Fibroblast of skin of abdomen (primary cell): ENCODE measurements at regions not wholly inside any gene's neighbourhood (a gene's known extent, or its start where the extent isn't known, plus 50 kb on each side); places are given as distances from the start of the nearest gene placed in this dataset.
"Not testable (repeated sequence)": the region's sequence is repeated elsewhere in the genome, so short reads cannot be mapped to it uniquely, and the experiment has no call there.

Experiments used
- DNase-seq: peaks from one replicate; pipeline ENCODE4 v3.0.0-alpha.2; 2013

- no peak for DNase-seq
These were observed 53.1 kb upstream of the WNT4 start for GRCh38 chr1:22196041-22196440.

- DNase-seq: no peak
These were observed 53.7 kb upstream of the WNT4 start for GRCh38 chr1:22196641-22197040.

- no peak for DNase-seq
These were observed 54.7 kb upstream of the WNT4 start for GRCh38 chr1:22197644-22198043.

GRCh38 chr1:22201023-22201422, 58.1 kb upstream of the WNT4 start:
- DNase-seq: no peak

DNA sequence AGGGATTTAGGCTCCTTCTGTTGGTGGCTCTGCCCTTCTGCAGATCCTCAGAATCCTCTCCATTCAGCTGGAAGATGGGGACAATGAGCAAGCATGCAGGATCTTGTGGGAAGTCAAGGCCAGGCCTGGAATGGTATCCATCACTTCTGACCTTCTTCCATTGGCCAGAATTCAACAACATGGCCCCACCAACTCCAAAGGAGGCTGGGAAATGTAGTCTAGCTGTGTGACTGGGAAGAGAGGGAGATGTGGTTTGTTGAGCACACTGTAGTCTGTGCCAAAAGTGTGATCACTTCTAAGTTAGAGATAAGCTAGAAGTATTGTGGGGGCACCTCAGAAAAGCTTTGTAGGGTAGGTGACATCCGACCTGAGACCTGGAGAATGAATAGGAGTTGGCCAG, 60.4 kb upstream of the WNT4 start:
- no peak for DNase-seq

GRCh38 chr1:22204057-22204840, 61.4 kb upstream of the WNT4 start:
- no peak for DNase-seq

- no peak for DNase-seq
These were observed 62.4 kb upstream of the WNT4 start for GRCh38 chr1:22204989-22205913.

DNA sequence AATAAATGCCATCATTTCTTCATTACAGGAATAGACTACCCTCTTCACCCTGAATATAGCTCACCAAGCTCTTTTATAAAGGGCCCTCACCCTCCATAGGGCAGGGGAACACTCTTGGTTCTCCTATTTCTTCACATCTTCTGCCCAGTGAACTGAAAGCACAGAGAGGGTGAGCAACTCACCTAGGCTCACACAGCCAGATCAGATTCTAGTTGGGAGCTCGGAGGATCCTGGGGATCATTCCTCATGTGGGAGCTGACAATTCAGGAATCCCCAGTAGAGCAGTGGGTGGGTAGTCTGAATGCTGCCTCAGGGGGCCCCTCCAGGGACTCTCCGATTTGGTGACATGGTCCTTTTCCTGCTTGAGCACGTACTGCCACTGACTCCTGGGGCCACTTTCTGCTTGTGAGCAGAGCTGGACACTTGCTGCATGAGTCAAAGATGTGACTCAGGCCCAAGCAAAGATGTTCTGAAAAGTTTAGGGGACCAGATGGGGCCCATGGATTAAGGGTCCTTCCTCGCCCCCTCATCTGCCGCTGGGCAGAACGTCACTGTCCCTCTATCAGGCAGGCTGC, 63.7 kb upstream of the WNT4 start:
- no peak for DNase-seq

DNA sequence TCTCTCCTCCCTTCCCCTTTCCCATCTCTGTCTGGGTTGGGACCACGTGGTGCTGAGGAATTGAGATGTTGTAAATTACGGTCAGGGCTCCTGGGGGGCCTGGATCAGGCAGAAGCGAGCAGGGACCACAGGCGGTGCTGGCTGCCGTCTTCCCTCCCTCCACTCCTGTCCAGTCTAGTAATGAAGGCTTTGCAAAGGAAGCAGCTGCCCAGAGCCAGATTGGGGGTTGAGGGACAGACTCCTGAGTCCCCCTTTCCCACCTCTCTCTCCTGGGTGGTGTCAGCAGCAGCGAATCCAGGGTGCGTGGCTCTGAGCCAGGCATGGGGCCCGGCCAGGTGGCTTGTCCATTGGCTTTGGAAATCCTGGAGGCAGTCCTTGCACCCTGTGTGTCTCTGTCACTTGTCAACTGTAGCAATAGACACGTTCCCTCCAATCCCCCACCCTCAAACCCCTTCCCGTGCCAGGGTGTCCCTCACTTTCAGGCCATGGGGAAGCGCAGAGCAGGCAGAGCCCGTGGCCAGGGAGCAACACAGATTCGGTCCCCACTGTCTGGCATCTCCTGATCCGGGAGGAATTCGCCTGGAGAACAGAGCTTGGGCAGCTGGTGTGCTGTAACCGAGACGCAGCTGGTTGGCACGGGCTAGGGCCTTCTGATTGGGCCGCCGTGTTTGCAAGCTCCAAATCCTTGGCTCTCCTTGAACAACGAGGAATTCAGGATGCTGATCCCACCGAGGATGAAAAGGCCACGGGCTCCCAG, 64.8 kb upstream of the WNT4 start:
- DNase-seq: no peak

- DNase-seq: no peak
These were observed 65.5 kb upstream of the WNT4 start for GRCh38 chr1:22208268-22208972.

- DNase-seq: no peak
These were observed 66.1 kb upstream of the WNT4 start for GRCh38 chr1:22208973-22209378.

DNA sequence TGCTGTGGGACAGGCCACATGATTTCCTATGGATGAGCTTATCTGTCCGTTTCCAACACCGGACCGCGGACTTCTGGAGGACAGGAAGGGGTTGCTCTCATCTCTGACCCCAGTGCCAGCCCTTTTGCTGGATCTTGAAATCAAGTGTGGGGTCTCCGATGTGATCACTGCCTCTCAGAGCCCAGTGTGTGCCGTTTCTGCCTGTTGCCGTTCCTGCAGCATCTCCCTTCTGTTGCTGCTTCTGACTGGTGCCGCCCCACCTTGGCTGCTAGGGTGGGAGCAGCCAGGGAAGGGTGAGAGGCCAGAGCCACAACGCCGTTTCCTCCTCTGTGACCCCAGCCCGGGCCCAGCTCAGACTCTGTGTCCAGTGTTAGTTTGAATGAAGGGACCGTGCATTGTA, 67.3 kb upstream of the WNT4 start:
- no peak for DNase-seq

DNA sequence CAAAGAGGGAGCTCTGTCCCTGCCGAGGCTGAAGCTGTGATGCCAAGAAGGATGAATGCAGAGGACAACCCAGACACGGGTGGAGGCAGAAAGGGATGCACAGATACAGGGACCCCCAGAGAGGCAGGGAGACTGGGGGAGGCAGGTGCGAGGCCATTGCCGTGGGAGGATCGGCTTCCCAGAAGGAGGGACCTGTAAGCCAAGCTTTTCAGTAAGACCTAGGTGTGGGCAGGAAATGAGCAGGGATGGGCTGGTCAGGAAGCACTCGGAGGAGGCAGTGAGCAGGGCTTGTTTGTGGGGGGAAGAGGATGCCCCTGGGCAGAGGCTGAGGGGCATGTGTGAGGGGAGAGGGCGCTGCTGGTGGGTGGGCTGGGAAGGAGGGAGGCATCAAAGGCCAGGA, 67.7 kb upstream of the WNT4 start:
- DNase-seq: no peak

- DNase-seq: not testable (repeated sequence)
These were observed 68.6 kb upstream of the WNT4 start for GRCh38 chr1:22211459-22211858.

GRCh38 chr1:22212400-22213233, 69.7 kb upstream of the WNT4 start:
- DNase-seq: no peak

- DNase-seq: no peak
These were observed 73.5 kb upstream of the WNT4 start for GRCh38 chr1:22216210-22216883.

- DNase-seq: no peak
These were observed 74.1 kb upstream of the WNT4 start for GRCh38 chr1:22216966-22217365.

- no peak for DNase-seq
These were observed 75.0 kb upstream of the WNT4 start for GRCh38 chr1:22217811-22218460.

DNA sequence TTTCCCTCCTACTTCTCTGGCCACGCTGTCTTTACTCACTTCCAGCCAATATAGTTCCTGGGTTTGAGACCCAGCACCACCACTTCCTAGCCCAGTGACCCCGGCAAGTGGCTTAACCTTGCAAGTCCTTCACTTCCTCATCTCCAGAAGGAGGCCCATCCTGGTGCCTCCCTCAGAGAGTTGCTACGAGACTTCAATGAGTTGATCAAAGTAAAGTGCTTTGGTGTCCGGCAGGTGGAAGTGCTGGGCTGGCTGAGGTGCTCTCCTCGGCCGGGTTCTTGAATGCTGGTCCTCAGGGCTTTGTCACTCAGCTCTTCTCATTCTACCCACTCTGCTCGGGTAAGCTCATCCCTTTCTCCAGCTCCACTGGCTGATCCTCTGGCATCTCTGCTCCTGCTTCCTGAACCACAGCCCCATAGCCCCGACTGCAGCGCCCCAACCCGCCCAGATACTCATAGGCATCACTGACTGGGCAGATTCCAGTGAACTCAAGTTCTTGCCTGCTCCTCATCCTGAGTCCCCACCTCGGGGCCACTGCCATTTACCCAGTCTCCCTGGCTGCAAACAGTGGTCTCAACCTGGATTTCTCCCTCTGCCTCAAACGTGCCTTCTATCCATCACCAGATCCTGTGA, 75.8 kb upstream of the WNT4 start:
- DNase-seq: no peak
